K562 (cell line): ENCODE measurements at regions not wholly inside any gene's neighbourhood (a gene's known extent, or its start where the extent isn't known, plus 50 kb on each side); places are given as distances from the start of the nearest gene placed in this dataset.

Experiments
- ATAC-seq: fragments of 200-7000 bp; cut with Tn5 transposase; 3 replicates; pipeline ENCODE4 v1.9.1; 2020; ENCODE audit warnings: moderate library complexity
- BruUV-seq: library from RNA; stranded (reverse); fragments of 400-500 nt; replicated peaks from 2 replicates; lab custom pipeline; 2021; lab: Mats Ljungman, UMichigan
- CTCF ChIA-PET: fragments of 300-600 bp; formaldehyde crosslinking; extraction: SDS; loops from one replicate; lab custom pipeline; 2021; ENCODE audit warnings: low intra/inter-chr PET ratio; lab: Yijun Ruan, JAX
- POLR2A ChIA-PET: fragments of 300-600, 350-650 bp; sonication (Branson Sonifier 250); formaldehyde crosslinking; extraction: SDS; loops from one replicate; lab custom pipeline; 2021; ENCODE audit warnings: antibody characterized with exemption, inconsistent platforms; lab: Yijun Ruan, JAX
- DNase-seq, 4 experiments: peaks; one replicate each; pipeline versions ENCODE4 v3.0.0 to v3.0.0-alpha.2; 2011 to 2018; ENCODE audit warnings: low spot score in 3 of 4, mixed read lengths in 3 of 4; ENCODE audit errors: extremely low read depth in 1 of 4
- FAIRE-seq: peaks from 2 replicates; lab custom pipeline; 2011; peaks lifted over from hg19 to GRCh38; lab: Jason Lieb, UNC
- H2AFZ ChIP-seq: 2 replicates; pipeline ENCODE4 v1.6.0; 2011; ENCODE audit warnings: low read depth, low read length, control low read depth, inconsistent platforms
- H3K27ac ChIP-seq: fragments of 200-600 bp; 3 replicates; pipeline ENCODE4 v1.8.0; 2011; ENCODE audit warnings: low read depth, mild to moderate bottlenecking, control low read depth, inconsistent platforms, low read length, moderate library complexity, mixed read lengths; ENCODE audit errors: extremely low read depth
- H3K27me3 ChIP-seq, 2 experiments: fragments of 300-600 bp in 1 of 2; 2 replicates in 1 of 2; 3 replicates in 1 of 2; pipeline versions ENCODE4 v1.6.0 to v1.8.0; 2011; ENCODE audit warnings: inconsistent platforms in 2 of 2, low read length in 2 of 2, mild to moderate bottlenecking in 1 of 2, mixed read lengths in 1 of 2, moderate library complexity in 1 of 2; ENCODE audit not compliant: control insufficient read depth in 2 of 2, insufficient read depth in 2 of 2
- H3K36me3 ChIP-seq: fragments of 300-600 bp; 3 replicates; pipeline ENCODE4 v1.8.0; 2011; ENCODE audit warnings: mild to moderate bottlenecking, low read length, inconsistent platforms; ENCODE audit not compliant: control insufficient read depth, insufficient read depth
- H3K4me1 ChIP-seq, 2 experiments: fragments of 200-600 bp in 1 of 2; replicated peaks in 1 of 2; 2 replicates in 1 of 2; 3 replicates in 1 of 2; pipeline versions ENCODE4 v1.5.1 to v1.8.0; 2011; ENCODE audit warnings: inconsistent platforms in 2 of 2, low read length in 2 of 2, mild to moderate bottlenecking in 1 of 2, mixed read lengths in 1 of 2, moderate library complexity in 1 of 2; ENCODE audit not compliant: control insufficient read depth in 2 of 2, insufficient read depth in 2 of 2
- H3K4me2 ChIP-seq: 2 replicates; pipeline ENCODE4 v1.6.1; 2011; ENCODE audit warnings: low read length, control low read depth, inconsistent platforms, mixed read lengths; ENCODE audit not compliant: insufficient read depth
- H3K4me3 ChIP-seq: fragments of 200-600 bp; sonication (generic), shearing (Covaris generic); 2 replicates; pipeline ENCODE4 v1.5.1; 2016; ENCODE audit warnings: control low read depth, inconsistent platforms
- H3K79me2 ChIP-seq: fragments of 200-600 bp; 3 replicates; pipeline ENCODE4 v1.8.0; 2011; ENCODE audit warnings: low read length, inconsistent platforms; ENCODE audit not compliant: control insufficient read depth, insufficient read depth
- H3K9ac ChIP-seq, 2 experiments: 2 replicates each; pipeline versions ENCODE4 v1.6.0 to v1.6.1; 2011; ENCODE audit warnings: low read depth in 2 of 2, low read length in 2 of 2, control low read depth in 1 of 2, inconsistent platforms in 1 of 2, mild to moderate bottlenecking in 1 of 2, mixed read lengths in 1 of 2; ENCODE audit not compliant: insufficient read depth in 1 of 2
- H3K9me1 ChIP-seq: one replicate; pipeline ENCODE4 v1.6.0; 2011; ENCODE audit warnings: inconsistent platforms, mild to moderate bottlenecking, low read length, moderate library complexity; ENCODE audit not compliant: control insufficient read depth, insufficient read depth
- H3K9me3 ChIP-seq: replicated peaks from 2 replicates; pipeline ENCODE4 v1.5.1; 2011; ENCODE audit warnings: low read depth, low read length, inconsistent platforms; ENCODE audit not compliant: control insufficient read depth, insufficient read depth
- H4K20me1 ChIP-seq: replicated peaks from 2 replicates; pipeline ENCODE4 v1.6.1; 2011; ENCODE audit warnings: low read length, inconsistent platforms, mixed read lengths; ENCODE audit not compliant: control insufficient read depth, insufficient read depth
- ATF2 ChIP-seq: sonication (generic); formaldehyde crosslinking; IDR thresholded peaks from 2 replicates; pipeline ENCODE4 v1.8.1; 2022; ENCODE audit warnings: missing genetic modification reagents
- BACH1 ChIP-seq: fragments of 200-800 bp; sonication (Bioruptor generic); IDR thresholded peaks from 2 replicates; pipeline ENCODE4 v1.6.1; 2016; ENCODE audit warnings: missing genetic modification characterization, missing compliant biosample characterization
- CHAMP1 ChIP-seq: fragments of 450-650 bp; IDR thresholded peaks from 2 replicates; pipeline ENCODE4 v1.6.1; 2016; ENCODE audit warnings: mild to moderate bottlenecking
- CSDE1 ChIP-seq, 2 experiments: fragments of 450-650 bp; IDR thresholded peaks; 2 replicates each; pipeline ENCODE4 v1.6.1; 2016; ENCODE audit warnings: mild to moderate bottlenecking in 1 of 2
- FOXP4 ChIP-seq: sonication (generic); formaldehyde crosslinking; IDR thresholded peaks from 2 replicates; pipeline ENCODE4 v1.8.0; 2022; ENCODE audit warnings: mild to moderate bottlenecking, missing genetic modification reagents, borderline replicate concordance
- GABPB1 ChIP-seq: sonication (generic); formaldehyde crosslinking; IDR thresholded peaks from 2 replicates; pipeline ENCODE4 v1.8.0; 2022; ENCODE audit warnings: mild to moderate bottlenecking, missing genetic modification reagents
- NFE2 ChIP-seq: IDR thresholded peaks from 2 replicates; pipeline ENCODE4 v1.6.1; 2014; ENCODE audit warnings: antibody characterized with exemption, low read depth
- PHF20 ChIP-seq: fragments of 450-650 bp; IDR thresholded peaks from 2 replicates; pipeline ENCODE4 v1.6.1; 2018; ENCODE audit not compliant: partially characterized antibody
- PRMT5 ChIP-seq: sonication (generic); formaldehyde crosslinking; IDR thresholded peaks from 2 replicates; pipeline ENCODE4 v1.5.0; 2020; ENCODE audit warnings: missing genetic modification reagents
- SNAPC5 ChIP-seq: fragments of 250-450 bp; sonication (Bioruptor Pico); IDR thresholded peaks from 2 replicates; pipeline ENCODE4 v1.8.0; 2021; ENCODE audit warnings: moderate library complexity, mild to moderate bottlenecking, inconsistent platforms
- SRSF1 ChIP-seq: fragments of 200-400 bp; formaldehyde crosslinking; IDR thresholded peaks from 2 replicates; pipeline ENCODE4 v1.6.1; 2017; ENCODE audit warnings: mild to moderate bottlenecking, low read depth, low read length, moderate library complexity
- U2AF2 ChIP-seq: fragments of 200-400 bp; formaldehyde crosslinking; optimal IDR thresholded peaks from 2 replicates; pipeline ENCODE3; 2017; ENCODE audit warnings: low read depth, mild to moderate bottlenecking, low read length
- ZNF780A ChIP-seq: fragments of 250-450 bp; sonication (Bioruptor Pico); IDR thresholded peaks from 2 replicates; pipeline ENCODE4 v1.5.0; 2021; ENCODE audit warnings: mild to moderate bottlenecking
- ZNF785 ChIP-seq: fragments of 250-450 bp; sonication (Bioruptor Pico); IDR thresholded peaks from 2 replicates; pipeline ENCODE4 v1.4.0; 2020; ENCODE audit warnings: mild to moderate bottlenecking
- whole genome bisulfite sequencing: fragments of 100-300 bp; shearing (Covaris generic); methylation state at CpG from one replicate; pipeline ENCODE4 v1.1.6; 2016; ENCODE audit warnings: low coverage, mixed read lengths; ENCODE audit not compliant: insufficient coverage; ENCODE audit errors: missing lambda C conversion rate; 5-methylcytosine and 5-hydroxymethylcytosine counted together
- in situ Hi-C: fragments of 300-500 bp; cut with MboI; formaldehyde crosslinking; loops from 4 replicates; pipeline ENCODE4 v1.15.0; 2018; ENCODE audit warnings: inconsistent platforms, mixed read lengths
- intact Hi-C: fragments of 100-400 bp; cut with micrococcal nuclease; formaldehyde crosslinking; loops from 2 replicates; pipeline ENCODE4 v1.14.2; 2022

GRCh38 chr12:30106204-30106965 is 322.6 kb upstream of the TMTC1 start:
- Histone ChIP-seq H3K79me2 (no peaks in the 10 kb centered on the region), H3K4me2 (no peak overlapping the region), H4K20me1 (no peaks in the 10 kb centered on the region), H3K4me3 (no peak overlapping the region), H3K4me1 (no peaks in the 10 kb centered on the region), H2AFZ (no peak overlapping the region), H3K27ac (no peak overlapping the region), H3K36me3 (no peaks in the 10 kb centered on the region), H3K9ac (no peak overlapping the region), H3K27me3 (no peaks in the 10 kb centered on the region; a peak in 1 of 5 replicates), H3K9me3 (no peaks in the 10 kb centered on the region; the same call in 1 of the 2 replicates), H3K9me1 (no peaks in the 10 kb centered on the region)
- POLR2A ChIA-PET: no interaction called here
- in situ Hi-C loops (no loop called here), intact Hi-C loops (no loop called here)
- no peak for ATAC-seq
- WGBS: 0% methylated on average over 7 of the region's 9 CpGs
- DNase-seq: no peak
- no peak for FAIRE-seq
- BruUV-seq: no TSS peak
- CTCF ChIA-PET: no interaction called here
- no peak for TF ChIP-seq U2AF2
- no peak for TF ChIP-seq BACH1 (tag)
- no peak for TF ChIP-seq ZNF780A (CRISPR knock-in tag)
- no peak for TF ChIP-seq CHAMP1
- no peak for TF ChIP-seq NFE2
- TF ChIP-seq CSDE1 (IDR thresholded peaks at IDR 0.05): no peak
- no peak for TF ChIP-seq ZNF785 (CRISPR knock-in tag)
- no peak for TF ChIP-seq SRSF1
- no peak for TF ChIP-seq FOXP4
- TF ChIP-seq GABPB1 (CRISPR knock-in tag): no peak
- no peak for TF ChIP-seq PHF20
- no peak for TF ChIP-seq SNAPC5 (CRISPR knock-in tag)
- no peak for TF ChIP-seq PRMT5
- no peak for TF ChIP-seq ATF2
